HG03354 (cell line): ENCODE measurements at regions not wholly inside any gene's neighbourhood (a gene's known extent, or its start where the extent isn't known, plus 50 kb on each side); places are given as distances from the start of the nearest gene placed in this dataset.
"Not testable (repeated sequence)": the region's sequence is repeated elsewhere in the genome, so short reads cannot be mapped to it uniquely, and the experiment has no call there.

ENCODE experiments used
- ATAC-seq: cut with Tn5 transposase; IDR thresholded peaks from one replicate; pipeline ENCODE4 v1.9.1; 2021; ENCODE audit warnings: mild to moderate bottlenecking; ENCODE audit not compliant: unreplicated experiment, poor library complexity, severe bottlenecking

- no peak for ATAC-seq
Measured at GRCh38 chrX:121260596-121261240, 213.3 kb downstream of the GLUD2 start.

- no peak for ATAC-seq
Measured at GRCh38 chrX:121283921-121284320, 236.5 kb downstream of the GLUD2 start.

- no peak for ATAC-seq
Measured at GRCh38 chrX:121298499-121298898, 251.1 kb downstream of the GLUD2 start.

- no peak for ATAC-seq
Measured at GRCh38 chrX:121301356-121301755, 253.9 kb downstream of the GLUD2 start.

GRCh38 chrX:121301822-121302221 is 254.4 kb downstream of the GLUD2 start:
- ATAC-seq = no peak

GRCh38 chrX:121307449-121307848 is 260.0 kb downstream of the GLUD2 start:
- ATAC-seq = peak; percentile 69

GRCh38 chrX:121308276-121308805 is 260.9 kb downstream of the GLUD2 start:
- ATAC-seq = peak; percentile 78

- no peak for ATAC-seq
Measured at GRCh38 chrX:121310820-121311219, 263.4 kb downstream of the GLUD2 start.

GRCh38 chrX:121320441-121320840 is 273.0 kb downstream of the GLUD2 start:
- no peak for ATAC-seq

- ATAC-seq = no peak
Measured at GRCh38 chrX:121322159-121322558, 274.7 kb downstream of the GLUD2 start.

GRCh38 chrX:121323337-121323736 is 275.9 kb downstream of the GLUD2 start:
- no peak for ATAC-seq

GRCh38 chrX:121333942-121334341 is 286.5 kb downstream of the GLUD2 start:
- no peak for ATAC-seq

- no peak for ATAC-seq
Measured at GRCh38 chrX:121336831-121337421, 289.5 kb downstream of the GLUD2 start.

- ATAC-seq = no peak
Measured at GRCh38 chrX:121337816-121338215, 290.4 kb downstream of the GLUD2 start.

- ATAC-seq = no peak
Measured at GRCh38 chrX:121349263-121349662, 301.9 kb downstream of the GLUD2 start.

GRCh38 chrX:121356139-121356849 is 308.9 kb downstream of the GLUD2 start:
- no peak for ATAC-seq

- no peak for ATAC-seq
Measured at GRCh38 chrX:121356850-121357171, 309.4 kb downstream of the GLUD2 start.

GRCh38 chrX:121360280-121360679 is 312.9 kb downstream of the GLUD2 start:
- ATAC-seq = no peak

- no peak for ATAC-seq
Measured at GRCh38 chrX:121365572-121366161, 318.3 kb downstream of the GLUD2 start.

- ATAC-seq = no peak
Measured at GRCh38 chrX:121374471-121374870, 327.1 kb downstream of the GLUD2 start.

GRCh38 chrX:121381915-121382314 is 334.5 kb downstream of the GLUD2 start:
- not testable (repeated sequence) for ATAC-seq
